Neural progenitor cell (in vitro differentiated cells): ENCODE measurements at regions not wholly inside any gene's neighbourhood (a gene's known extent, or its start where the extent isn't known, plus 50 kb on each side); places are given as distances from the start of the nearest gene placed in this dataset.

Experiments used
- CTCF ChIP-seq: fragments of 200-600 bp; sonication (generic); IDR thresholded peaks from 2 replicates; pipeline ENCODE4 v1.5.1; 2017; ENCODE audit warnings: antibody characterized with exemption, mild to moderate bottlenecking
- EZH2 ChIP-seq: fragments of 200-600 bp; sonication (generic); IDR thresholded peaks from 2 replicates; pipeline ENCODE4 v1.6.1; 2017; ENCODE audit warnings: antibody characterized with exemption, mild to moderate bottlenecking, moderate library complexity
- EZH2phosphoT487 ChIP-seq: fragments of 200-600 bp; sonication (generic); IDR thresholded peaks from 2 replicates; pipeline ENCODE4 v1.6.1; 2017; ENCODE audit warnings: antibody characterized with exemption

- TF ChIP-seq CTCF (no peak), EZH2 (no peak), EZH2phosphoT487 (no peak)
Measured at GRCh38 chr9:89883401-89884341, 278.9 kb downstream of the GADD45G start.
